Stimulated activated CD4-positive, alpha-beta T cell treated with anti-CD3 and anti-CD28 coated beads, Interleukin-12 subunit alpha, Interleukin-12 subunit beta, amount 100 ng/mL, for 24 hours (primary cell): ENCODE measurements at regions not wholly inside any gene's neighbourhood (a gene's known extent, or its start where the extent isn't known, plus 50 kb on each side); places are given as distances from the start of the nearest gene placed in this dataset.
"Not testable (repeated sequence)": the region's sequence is repeated elsewhere in the genome, so short reads cannot be mapped to it uniquely, and the experiment has no call there.

Experiments
- DNase-seq, 2 experiments: peaks; one replicate each; pipeline ENCODE4 v3.0.0-alpha.2; 2020; ENCODE audit warnings: low read depth in 2 of 2

- DNase-seq: no peak
These were observed 233.7 kb downstream of the EN1 start for GRCh38 chr2:118613737-118614136.

- DNase-seq: no peak
These were observed 235.8 kb downstream of the EN1 start for GRCh38 chr2:118611691-118612090.

DNA sequence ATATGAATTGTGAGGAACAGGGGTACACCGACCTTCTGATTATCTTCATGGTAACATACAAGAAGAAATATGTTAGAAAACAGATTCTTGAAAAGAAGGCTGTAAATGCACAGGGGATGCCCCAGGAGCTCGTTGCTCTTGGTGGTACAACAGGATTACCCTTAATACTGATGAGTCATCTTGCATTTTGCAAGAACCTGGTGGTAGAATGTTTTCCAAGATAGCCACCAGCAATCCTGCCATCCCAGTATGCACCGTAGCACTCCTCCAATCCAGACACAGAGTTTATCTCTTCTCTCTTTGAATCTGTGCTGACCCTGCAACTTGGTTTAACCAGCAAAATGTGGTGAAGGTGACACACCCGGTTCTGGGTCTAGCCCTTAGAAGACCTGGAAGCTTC, 238.3 kb downstream of the EN1 start:
- no peak for DNase-seq

DNA sequence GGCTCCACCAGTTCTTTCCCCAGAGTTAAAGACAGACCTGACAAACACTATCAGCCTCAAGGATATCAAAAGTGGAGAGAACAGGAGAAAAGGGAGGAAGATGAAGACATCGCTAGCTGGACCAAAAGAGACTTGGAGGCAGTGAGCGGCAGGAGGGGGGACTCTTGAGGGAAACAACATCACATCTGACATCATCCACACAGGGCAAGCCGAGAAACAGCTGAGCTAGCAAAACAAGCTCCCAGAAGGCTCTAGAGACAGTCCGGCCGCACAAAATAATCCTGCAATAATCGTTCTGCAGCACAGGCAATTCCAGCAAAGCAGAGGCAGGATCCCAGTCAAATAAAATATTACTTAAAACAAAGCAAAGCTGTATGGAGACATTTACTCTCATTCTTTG, 239.8 kb downstream of the EN1 start:
- no peak for DNase-seq

DNA sequence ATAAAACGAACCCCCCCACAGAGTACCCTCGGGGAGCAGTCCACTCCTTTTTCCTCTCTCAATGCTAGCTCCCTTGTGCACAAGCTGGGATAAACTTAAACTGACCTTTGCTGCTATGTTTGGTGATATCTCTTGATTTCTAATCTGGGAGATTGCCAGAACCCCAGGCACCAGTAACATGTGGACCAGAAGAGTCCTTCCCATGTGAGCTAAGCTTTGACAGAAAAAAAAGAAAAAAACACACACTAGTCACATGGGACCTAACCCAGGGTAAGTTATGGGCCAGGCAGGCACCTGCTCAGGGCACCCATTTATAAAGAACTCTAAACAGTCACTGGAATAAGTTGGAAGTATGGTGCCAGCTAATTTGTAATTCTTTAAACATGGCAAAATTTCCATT, 242.6 kb downstream of the EN1 start:
- DNase-seq: no peak

- no peak for DNase-seq
These were observed 243.1 kb downstream of the EN1 start for GRCh38 chr2:118604371-118604770.

DNA sequence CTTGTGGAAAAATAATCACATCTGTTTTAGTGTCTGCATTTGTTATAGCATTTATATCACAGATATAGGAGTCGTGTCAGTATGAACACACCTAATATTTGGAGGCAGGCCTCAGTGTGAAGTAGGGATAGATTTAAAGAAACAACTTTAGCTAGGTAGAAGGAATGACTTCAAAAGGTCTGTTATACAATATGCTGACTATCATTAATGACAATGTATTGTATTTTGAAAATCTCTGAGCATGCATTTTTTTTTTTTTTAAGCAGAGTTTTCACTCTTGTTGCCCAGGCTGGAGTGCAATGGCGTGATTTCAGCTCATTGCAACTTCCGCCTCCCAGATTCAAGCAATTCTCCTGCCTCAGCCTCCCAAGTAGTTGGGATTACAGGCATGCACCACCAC, 248.3 kb downstream of the EN1 start:
- DNase-seq: no peak

GRCh38 chr2:118596620-118597019, 250.8 kb downstream of the EN1 start:
- no peak for DNase-seq

DNA sequence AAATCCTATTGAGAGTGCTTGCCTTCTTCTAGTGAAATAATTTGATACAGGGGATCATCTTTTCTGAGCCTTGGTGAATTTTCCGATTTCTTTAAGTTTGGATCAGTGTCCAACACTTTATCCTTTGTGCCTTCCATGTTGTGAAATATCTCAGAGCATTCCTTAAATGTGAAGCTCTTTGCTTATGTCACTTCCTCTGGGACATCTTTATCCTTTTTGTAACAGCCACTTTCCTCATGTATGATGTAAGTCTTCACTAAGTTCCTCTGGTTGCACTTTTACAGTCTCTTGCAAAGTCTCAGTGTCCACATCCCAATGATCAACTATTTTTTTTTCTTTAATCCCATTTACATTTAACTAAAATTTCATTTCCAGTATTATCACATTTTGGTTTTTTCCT, 254.2 kb downstream of the EN1 start:
- DNase-seq: no peak

GRCh38 chr2:118591223-118591622, 256.2 kb downstream of the EN1 start:
- no peak for DNase-seq

DNA sequence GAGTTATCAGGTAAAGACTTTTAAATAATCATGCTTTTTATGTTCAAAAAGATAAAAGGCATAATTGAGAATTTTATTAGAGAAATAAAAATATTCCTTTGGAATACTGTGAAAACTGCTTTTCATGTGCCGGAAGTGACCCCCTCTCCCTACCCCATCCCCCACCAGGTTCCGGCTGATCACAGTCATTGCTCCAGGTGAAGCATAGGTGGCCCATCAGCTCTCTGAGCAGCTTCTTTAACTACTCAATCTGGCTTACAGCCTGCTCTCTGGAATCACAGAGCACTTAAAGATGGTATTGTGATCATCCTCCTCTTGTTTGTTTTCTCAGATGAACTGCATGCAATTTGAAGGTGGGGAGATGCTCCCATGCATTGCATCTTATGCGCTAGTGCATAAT, 257.7 kb downstream of the EN1 start:
- no peak for DNase-seq

DNA sequence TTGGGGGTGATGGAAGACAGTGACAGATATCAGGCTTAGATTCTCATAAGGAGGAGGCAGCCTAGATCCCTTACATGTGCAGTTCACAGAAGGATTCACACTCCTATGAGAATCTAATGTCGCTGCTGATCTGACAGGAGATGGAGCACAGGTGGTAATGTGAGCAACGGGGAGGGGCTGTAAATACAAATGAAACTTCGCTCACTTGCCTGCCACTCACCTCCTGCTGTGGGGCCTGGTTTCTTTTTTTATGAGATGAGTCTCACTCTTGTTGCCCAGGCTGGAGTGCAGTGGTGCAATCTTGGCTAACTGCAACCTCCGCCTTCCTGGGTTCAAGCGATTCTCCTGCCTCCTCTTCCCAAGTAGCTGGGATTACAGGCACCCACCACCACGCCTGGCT, 258.6 kb downstream of the EN1 start:
- DNase-seq: no peak

DNA sequence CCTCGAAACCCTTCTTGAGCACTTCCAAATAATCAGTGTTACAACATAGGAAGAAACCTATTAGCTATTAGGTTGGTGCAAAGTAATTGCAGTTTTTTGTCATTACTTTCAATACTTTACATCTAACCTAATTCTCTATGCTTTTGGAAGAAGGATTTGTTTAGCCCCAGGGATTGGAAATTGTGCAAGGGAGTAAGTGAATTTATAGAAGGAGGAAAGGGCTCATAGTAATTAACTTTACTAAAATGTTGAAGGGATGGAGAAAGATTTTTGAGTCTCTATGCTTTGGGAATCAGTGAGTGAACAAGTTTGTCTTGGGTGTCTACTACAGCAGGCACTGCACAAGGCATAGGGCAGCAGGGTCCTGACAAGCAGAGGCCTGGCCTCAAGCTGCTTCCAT, 261.1 kb downstream of the EN1 start:
- no peak for DNase-seq

- no peak for DNase-seq
These were observed 262.6 kb downstream of the EN1 start for GRCh38 chr2:118584877-118585276.

DNA sequence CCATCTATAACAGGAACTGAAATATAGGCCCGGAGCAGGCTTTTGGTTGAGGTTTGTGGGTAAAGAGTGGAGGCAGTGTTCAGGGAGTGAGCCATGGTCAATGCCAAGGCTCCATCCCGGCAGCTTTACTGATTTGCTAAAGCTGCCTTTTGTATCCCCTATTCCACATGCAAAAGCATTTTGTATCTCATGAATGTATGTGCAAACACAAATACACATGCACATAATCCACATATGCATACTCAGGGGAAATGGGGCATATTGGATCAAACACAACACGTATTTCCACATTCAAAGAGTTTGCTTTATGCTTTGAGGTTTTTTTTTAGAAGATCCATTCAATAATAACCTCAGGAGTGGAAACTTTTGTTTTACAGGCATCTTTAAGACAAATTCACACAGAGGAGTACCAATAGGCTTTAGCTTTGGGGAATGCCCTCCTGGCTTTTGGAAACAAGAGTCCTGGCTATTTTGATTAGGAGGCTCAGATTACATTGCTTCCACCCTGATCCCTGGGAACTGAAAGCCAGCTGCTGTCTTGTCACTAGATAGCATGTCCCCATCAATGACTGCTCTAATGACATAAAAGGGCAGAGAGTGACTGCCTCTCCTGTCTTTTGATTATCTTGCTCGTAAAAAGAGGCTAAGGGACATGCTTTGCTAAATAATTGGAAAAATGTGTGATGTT, 263.2 kb downstream of the EN1 start:
- no peak for DNase-seq

- DNase-seq: no peak
These were observed 265.4 kb downstream of the EN1 start for GRCh38 chr2:118582058-118582457.

GRCh38 chr2:118580651-118581050, 266.8 kb downstream of the EN1 start:
- no peak for DNase-seq

DNA sequence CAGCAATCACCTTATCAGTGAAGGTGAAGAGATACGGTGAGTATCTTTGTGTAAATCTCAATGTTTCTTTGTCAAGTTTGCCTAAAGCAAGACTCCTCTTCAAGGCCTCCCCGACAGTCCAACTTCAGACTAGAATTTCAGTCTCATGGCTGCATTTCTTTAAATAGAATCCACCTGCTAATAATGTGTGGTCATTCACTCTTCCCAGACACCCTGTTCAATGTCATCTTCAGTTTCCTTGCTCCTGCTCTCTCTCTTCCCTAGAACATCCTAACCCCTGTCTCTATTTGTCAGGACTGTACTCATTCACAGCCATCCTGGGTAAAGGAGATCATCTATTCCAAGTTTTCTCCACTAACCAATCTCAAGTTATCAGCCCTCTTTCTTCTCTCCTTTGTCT, 267.3 kb downstream of the EN1 start:
- DNase-seq: no peak

DNA sequence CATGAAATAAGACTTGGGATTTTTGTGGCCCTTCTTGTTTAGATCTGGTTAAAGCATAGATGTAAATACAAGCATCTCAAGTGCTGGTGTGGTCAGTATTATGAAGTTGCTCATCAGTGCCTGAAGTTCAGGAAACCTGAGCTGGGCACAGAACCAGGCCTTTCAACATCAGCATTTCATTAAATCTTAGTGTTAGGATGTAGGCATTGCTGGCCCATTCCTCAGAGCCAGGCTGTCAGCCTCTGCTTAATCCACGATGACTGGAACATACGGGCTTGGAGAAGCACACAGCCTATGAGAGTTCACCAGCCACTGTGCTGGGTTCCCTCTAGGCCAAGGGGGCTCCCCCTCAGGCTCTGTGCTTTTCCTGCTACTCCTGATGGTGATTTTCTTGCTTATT, 270.2 kb downstream of the EN1 start:
- no peak for DNase-seq

DNA sequence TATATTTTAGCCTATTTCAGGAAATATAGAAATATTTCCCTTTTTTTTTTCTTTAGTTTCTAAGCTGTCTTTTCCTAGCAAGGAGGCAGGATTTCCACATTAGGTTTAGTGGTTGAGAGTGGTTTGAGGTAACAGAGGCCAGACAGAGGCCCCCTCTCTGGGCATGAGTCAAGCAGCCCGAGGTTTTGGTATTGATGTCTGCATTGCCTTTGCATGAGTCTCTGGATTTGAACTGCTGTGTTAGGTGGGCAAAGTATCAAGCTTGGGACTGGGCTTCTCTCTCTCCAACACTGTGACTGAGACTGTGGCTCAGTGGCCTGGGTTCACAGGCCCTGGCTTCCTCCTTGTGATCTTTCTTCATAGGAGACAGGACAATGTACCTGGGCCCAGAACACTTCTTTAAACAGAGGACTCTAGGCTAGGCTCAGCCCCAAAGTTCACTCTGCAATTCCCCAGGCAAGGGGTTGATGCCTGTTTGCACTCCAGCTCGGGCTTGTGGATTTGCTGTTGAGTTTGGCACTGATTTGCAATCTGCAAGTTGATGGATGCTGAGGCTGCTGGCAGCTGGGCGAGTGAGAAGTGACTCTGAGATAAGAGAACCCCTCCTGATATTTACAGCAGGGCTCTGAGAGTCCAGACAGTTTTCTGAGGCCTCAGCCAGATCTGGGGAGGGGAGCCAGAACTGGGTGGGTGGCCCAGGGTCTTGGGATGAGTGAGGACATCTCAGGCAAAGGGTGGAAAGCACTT, 271.2 kb downstream of the EN1 start:
- DNase-seq: no peak

DNA sequence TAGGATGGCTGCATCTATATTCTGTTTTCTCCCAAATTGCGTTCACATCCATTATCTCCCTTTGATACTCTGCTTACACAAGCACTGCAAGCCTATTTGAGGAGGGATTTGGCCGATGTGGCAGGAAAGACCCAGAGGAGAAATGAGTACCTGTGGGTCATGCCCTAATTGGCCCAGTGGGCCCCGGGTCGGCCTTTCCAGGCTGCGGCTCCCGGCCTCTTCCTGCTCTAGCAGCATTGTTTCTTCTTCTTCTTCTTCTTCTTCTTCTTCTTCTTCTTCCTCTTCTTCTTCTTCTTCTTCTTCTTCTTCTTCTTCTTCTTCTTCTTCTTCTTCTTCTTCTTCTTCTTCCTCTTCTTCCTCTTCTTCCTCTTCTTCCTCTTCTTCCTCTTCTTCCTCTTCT, 275.1 kb downstream of the EN1 start:
- DNase-seq: not testable (repeated sequence)

- no peak for DNase-seq
These were observed 277.4 kb downstream of the EN1 start for GRCh38 chr2:118569876-118570535.

DNA sequence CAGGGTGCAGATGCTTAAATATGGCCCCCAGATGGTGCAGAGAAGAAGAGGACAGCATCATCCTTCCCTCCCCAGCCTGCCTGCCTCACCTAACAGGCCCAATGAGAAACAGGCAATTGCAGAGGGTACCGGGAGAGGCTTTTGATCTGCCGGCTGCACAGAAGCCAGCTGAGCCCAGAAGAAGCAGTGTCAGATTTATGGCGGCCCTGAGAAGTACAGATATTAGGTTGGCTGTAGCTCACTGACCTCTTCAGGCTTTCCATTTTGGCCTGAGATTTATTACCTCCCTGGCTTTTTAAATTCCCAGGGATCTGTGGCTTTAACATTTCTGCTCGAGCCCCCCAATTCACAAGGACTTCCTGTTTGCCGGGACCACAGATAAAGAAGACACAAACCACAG, 278.7 kb downstream of the EN1 start:
- DNase-seq: no peak
